ENCODE measurements at regions not wholly inside any gene's neighbourhood (a gene's known extent, or its start where the extent isn't known, plus 50 kb on each side); places are given as distances from the start of the nearest gene placed in this dataset.

GRCh38 chr12:85627584-85627983 is 208.6 kb downstream of the RASSF9 start:
- TF ChIP-seq NFRKB (IDR thresholded peaks at IDR 0.05), result no peak
- no peak for TF ChIP-seq ARNT (IDR thresholded peaks at IDR 0.05)
- TF ChIP-seq SP1 (IDR thresholded peaks at IDR 0.05), result no peak
- no peak for TF ChIP-seq BHLHE40 (IDR thresholded peaks at IDR 0.05; ENCODE audit: borderline replicate concordance)
- no peak for TF ChIP-seq CTBP1 (IDR thresholded peaks at IDR 0.05; ENCODE audit: borderline replicate concordance)
- no peak for TF ChIP-seq TARDBP (IDR thresholded peaks at IDR 0.05)
